Activated T-helper 17 cell treated with anti-CD3 and anti-CD28 coated beads, Interleukin-2, amount 50 U/mL, for 72 hours (primary cell): ENCODE measurements at regions not wholly inside any gene's neighbourhood (a gene's known extent, or its start where the extent isn't known, plus 50 kb on each side); places are given as distances from the start of the nearest gene placed in this dataset.

Source experiments
- ATAC-seq: fragments of 150-1000 bp; cut with Tn5 transposase; replicated peaks from 2 replicates; pipeline ENCODE4 v1.10.0; 2021; ENCODE audit warnings: mild to moderate bottlenecking, moderate library complexity
- H3K27ac Mint-ChIP-seq: one replicate; pipeline ENCODE4 v1.8.0; 2022; ENCODE audit warnings: mixed read lengths
- H3K27me3 Mint-ChIP-seq: one replicate; pipeline ENCODE4 v1.8.0; 2022; ENCODE audit warnings: mixed read lengths
- H3K36me3 Mint-ChIP-seq: one replicate; pipeline ENCODE4 v1.8.0; 2022; ENCODE audit warnings: low read depth, mild to moderate bottlenecking, mixed read lengths
- H3K4me1 Mint-ChIP-seq: one replicate; pipeline ENCODE4 v1.8.0; 2022; ENCODE audit warnings: mixed read lengths
- H3K4me3 Mint-ChIP-seq: one replicate; pipeline ENCODE4 v1.8.0; 2022; ENCODE audit warnings: mild to moderate bottlenecking, mixed read lengths
- H3K9me3 Mint-ChIP-seq: one replicate; pipeline ENCODE4 v1.8.0; 2022; ENCODE audit warnings: mixed read lengths

DNA sequence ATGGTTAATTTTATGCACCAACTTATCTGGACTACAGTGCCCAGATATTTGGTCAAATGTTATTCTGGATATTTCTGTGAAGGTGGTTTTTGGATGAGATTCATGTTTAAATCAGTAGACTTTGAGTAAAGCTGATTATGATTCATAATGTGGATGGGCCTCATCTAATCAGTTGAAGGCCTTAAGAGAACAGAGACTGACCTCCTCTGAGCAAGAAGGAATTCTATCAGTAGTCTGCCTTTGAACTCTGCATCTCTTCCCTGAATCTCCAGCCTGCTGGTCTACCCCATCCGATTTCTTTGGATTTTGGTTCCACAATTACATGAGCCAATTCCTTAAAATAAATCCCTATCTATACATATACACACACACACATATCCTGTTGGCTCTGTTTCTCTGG is 82.8 kb upstream of the MAP4K3 start:
- Mint-ChIP-seq H3K27ac (no peak overlapping the region), H3K9me3 (peaks cover 6% of the 10 kb centered on the region), H3K4me3 (no peak overlapping the region), H3K27me3 (no peaks in the 10 kb centered on the region), H3K4me1 (no peaks in the 10 kb centered on the region), H3K36me3 (no peaks in the 10 kb centered on the region)
- no peak for ATAC-seq

DNA sequence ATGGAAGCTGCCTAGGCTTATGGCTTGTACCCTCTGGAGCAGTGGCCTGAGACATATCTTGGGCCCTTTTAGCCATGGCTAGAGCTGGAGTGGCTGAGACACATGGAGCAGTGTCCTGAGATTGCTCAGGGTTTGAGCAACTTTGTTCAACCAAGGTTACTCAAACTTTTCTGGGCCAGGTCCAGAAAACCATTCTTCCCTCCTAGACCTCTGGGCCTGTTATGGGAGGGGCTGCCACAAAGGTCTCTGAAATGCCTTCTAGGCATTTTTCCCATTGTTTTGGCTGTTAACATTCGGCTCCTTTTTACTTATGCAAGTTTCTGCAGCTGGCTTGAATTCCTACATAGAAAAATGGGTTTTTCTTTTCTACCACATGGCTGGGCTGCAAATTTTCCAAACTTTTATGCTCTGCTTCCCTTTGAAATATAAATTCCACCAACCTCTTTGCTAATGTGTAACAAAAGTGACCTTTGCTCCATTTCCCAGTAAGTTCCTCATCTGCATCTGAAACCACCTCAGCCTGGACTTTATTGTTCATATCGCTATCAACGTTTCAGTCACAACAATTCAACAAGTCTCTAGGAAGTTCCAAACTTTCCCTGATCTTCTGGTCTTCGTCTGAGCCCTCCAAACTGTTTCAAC is 84.9 kb upstream of the MAP4K3 start:
- peaks cover 6% of the 10 kb centered on the region for H3K9me3 Mint-ChIP-seq
- no peak overlapping the region for H3K4me3 Mint-ChIP-seq
- ATAC-seq: no peak
- no peaks in the 10 kb centered on the region for H3K27me3 Mint-ChIP-seq
- H3K27ac Mint-ChIP-seq: no peak overlapping the region
- no peaks in the 10 kb centered on the region for H3K36me3 Mint-ChIP-seq
- no peaks in the 10 kb centered on the region for H3K4me1 Mint-ChIP-seq

DNA sequence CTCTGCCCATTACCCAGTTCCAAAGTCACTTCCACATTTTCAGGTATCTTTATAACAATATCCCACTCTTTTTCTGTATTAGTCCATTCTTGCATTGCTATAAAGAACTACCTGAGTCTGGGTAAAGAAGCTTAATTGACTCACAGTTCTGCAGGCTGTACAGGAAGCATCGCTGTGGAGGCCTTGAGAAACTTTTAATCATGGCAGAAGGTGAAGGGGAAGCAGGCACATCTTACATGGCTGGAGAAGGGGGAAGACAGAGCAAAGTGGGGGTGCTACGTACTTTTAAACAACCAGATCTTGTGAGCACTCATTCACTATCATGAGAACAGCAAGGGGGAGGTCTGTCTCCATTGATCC is 85.4 kb upstream of the MAP4K3 start:
- H3K36me3 Mint-ChIP-seq: no peaks in the 10 kb centered on the region
- peaks cover 6% of the 10 kb centered on the region for H3K9me3 Mint-ChIP-seq
- no peak overlapping the region for H3K27ac Mint-ChIP-seq
- H3K27me3 Mint-ChIP-seq: no peaks in the 10 kb centered on the region
- no peaks in the 10 kb centered on the region for H3K4me1 Mint-ChIP-seq
- ATAC-seq: no peak
- no peak overlapping the region for H3K4me3 Mint-ChIP-seq

DNA sequence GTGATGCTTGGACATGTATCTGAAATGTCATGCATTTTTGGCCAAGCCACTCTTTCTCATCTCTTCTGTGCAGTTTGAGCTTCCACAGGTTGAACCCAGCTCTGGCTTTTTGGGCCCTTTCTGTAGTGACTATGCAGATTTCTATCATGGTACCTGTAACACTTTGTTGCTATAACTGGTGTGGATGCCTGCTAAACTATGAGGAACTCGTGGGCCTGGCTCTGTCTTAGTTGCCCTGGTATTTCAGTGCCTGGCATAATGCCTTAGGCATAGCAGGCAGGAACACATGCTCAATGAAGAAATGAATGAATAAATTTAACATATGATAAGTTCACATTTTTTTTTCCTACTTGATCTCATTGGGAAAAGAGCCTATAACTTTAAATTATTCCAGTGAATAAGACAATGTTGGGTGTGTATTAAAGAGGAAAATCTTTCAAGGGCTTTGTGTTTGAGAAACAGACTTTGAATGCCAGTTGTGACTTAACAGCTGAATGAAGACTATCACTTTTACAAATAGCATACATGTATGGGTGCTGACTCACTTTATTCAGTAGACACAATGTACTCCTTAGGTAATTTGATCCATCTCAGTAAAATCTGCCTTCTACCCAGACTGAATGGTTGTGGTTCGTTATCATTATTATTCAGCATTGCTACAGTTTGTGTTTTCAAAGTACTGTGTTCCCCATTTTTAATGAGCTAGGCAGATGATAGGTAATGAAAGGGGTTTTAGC is 86.4 kb upstream of the MAP4K3 start:
- ATAC-seq: peak; percentile 18
- H3K4me3 Mint-ChIP-seq: no peak overlapping the region
- H3K9me3 Mint-ChIP-seq: peaks cover 6% of the 10 kb centered on the region
- H3K4me1 Mint-ChIP-seq: no peaks in the 10 kb centered on the region
- no peak overlapping the region for H3K27ac Mint-ChIP-seq
- no peaks in the 10 kb centered on the region for H3K27me3 Mint-ChIP-seq
- H3K36me3 Mint-ChIP-seq: no peaks in the 10 kb centered on the region

DNA sequence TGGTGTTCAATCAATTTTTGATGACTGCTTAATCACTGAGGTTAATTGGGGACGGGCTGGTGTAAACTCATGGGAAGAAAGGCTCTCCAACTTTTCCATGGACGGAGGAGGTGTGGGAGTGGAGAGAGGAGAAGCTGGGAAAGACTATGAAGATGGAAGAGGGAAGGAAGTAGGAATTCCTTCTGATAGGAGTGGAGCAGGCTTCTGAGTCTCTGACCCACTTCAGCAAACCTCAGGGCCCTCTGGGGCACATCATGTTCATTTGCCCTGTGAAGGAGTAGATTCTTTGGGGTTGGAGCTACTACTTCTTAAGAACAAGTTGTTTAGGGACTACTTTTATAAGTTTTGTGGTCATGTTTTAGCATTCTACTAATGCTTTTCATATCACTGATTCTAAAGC is 87.0 kb upstream of the MAP4K3 start:
- Mint-ChIP-seq H3K4me1 (no peaks in the 10 kb centered on the region), H3K27ac (no peak overlapping the region), H3K36me3 (no peaks in the 10 kb centered on the region), H3K4me3 (no peak overlapping the region), H3K27me3 (no peaks in the 10 kb centered on the region), H3K9me3 (peaks cover 6% of the 10 kb centered on the region)
- no peak for ATAC-seq

DNA sequence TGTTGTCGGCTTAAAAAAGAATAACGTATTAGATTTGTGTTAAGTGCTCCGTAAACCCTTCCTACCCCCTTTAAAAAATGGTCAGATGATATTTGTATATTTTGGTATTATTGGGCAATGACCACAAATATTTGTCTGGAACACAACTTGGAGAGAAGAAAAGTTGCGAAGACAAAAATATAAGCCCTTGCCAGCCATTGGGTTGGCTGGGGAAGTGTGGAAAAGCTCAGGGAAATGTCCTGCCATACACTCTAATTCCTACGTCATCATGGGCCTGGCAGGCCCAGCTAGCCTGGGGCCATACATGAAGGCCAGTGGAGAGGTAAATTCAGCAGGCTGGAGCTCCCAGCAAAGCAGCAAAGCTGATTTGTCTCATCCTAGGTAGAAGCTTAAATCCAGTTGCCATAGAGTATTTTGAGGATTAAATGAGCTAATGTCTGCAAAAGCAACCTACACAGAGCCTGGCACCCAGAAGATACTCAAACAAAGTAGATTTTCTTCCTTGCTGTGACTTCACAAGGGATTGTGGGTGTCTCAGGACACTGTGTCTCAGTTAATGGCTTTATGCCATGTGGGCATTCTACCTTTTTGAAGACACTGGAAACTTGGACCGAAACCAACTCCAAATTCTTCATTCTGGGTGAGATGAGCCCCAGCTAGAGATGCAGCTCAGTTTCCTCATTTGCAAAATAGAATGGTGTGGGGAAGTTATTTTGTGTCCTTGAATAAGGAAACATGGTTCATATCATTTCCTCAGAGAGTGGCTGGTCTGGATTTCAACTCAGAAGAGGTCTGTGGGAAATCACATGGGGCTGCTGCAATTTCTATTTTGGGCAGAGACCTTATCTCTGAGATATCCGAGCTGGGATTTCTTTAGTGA is 87.9 kb upstream of the MAP4K3 start:
- H3K9me3 Mint-ChIP-seq: peaks cover 6% of the 10 kb centered on the region
- no peak overlapping the region for H3K4me3 Mint-ChIP-seq
- no peaks in the 10 kb centered on the region for H3K4me1 Mint-ChIP-seq
- no peaks in the 10 kb centered on the region for H3K27me3 Mint-ChIP-seq
- no peak for ATAC-seq
- H3K36me3 Mint-ChIP-seq: no peaks in the 10 kb centered on the region
- no peak overlapping the region for H3K27ac Mint-ChIP-seq

DNA sequence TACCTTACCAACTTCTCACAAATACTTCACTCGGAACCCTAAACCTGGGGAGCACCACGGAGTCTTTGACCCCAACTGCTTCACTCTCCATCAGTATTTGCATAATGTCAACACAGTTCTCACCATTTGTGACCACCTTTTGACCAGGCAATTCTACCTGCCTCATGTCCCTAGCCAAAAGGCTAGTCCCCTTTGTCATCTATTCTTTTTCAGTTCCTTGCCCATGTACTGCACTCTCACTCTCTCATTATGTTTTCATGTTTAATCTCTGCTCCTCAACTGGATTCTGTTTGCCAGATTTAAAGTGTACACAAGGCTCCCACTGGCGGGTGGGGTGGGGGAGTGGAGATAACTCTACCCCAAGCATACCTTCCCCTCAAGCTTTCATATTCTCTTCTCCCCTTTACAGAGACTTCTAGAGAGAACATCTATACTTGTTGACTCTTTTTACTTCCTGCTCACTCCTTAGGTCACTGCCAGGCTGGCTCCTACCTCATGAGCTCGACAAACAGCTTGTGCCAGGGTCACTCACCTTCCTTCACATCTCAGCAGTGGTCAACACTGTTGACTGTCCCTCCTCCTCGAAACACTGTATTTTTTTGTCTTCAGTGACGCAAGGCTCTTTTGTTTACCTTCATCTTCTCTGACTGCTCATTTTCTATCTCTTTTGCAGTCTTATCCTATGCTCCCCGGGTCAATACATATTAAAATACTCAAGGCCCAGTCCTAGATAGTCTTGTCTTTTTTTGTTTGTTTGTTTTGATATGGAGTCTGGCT is 88.7 kb upstream of the MAP4K3 start:
- ATAC-seq: no peak
- Mint-ChIP-seq H3K27me3 (no peaks in the 10 kb centered on the region), H3K9me3 (peaks cover 6% of the 10 kb centered on the region), H3K36me3 (no peaks in the 10 kb centered on the region), H3K4me3 (no peak overlapping the region), H3K27ac (peak overlapping the region; percentile 32), H3K4me1 (no peaks in the 10 kb centered on the region)

DNA sequence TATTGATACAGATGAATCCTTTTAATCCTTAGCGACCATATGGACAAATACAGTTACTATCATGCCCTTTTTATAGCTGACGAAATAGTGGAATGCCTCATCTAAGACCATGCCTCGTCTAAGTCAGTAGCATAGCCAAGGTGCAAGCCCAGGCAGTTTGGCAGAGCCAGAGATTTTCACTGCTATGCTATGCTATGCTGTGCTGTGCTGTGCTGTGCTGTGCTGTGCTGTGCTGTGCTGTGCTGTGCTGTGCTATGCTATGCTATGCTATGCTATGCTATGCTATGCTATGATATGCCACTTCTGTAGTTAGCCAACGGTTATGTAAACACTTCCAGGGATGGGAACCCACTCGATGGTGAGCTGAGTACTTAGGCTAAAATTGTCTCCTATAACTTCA is 91.6 kb upstream of the MAP4K3 start:
- H3K4me3 Mint-ChIP-seq: no peak overlapping the region
- H3K9me3 Mint-ChIP-seq: no peaks in the 10 kb centered on the region
- no peaks in the 10 kb centered on the region for H3K4me1 Mint-ChIP-seq
- ATAC-seq: no peak
- no peaks in the 10 kb centered on the region for H3K27me3 Mint-ChIP-seq
- H3K36me3 Mint-ChIP-seq: no peaks in the 10 kb centered on the region
- no peak overlapping the region for H3K27ac Mint-ChIP-seq

DNA sequence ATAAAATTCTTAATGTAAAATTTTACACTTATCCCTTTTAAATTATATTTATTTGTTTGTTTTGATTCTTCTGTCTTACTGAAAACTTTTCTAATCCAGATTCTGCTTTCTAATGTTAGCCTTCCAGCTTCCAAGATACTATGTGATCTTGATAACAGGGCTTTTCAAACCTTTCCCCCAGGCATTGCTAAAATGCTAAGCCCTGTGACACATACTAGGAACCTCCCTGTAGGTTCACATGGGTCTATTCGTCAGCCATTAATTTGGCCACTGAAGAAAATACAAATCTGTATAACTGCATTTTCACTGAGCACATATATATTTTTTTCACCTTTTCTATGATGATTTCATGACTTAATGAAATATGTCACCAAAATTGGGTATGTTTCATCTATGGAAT is 92.8 kb upstream of the MAP4K3 start:
- Mint-ChIP-seq H3K4me1 (no peaks in the 10 kb centered on the region), H3K9me3 (no peaks in the 10 kb centered on the region), H3K27me3 (no peaks in the 10 kb centered on the region), H3K36me3 (no peaks in the 10 kb centered on the region), H3K27ac (no peak overlapping the region), H3K4me3 (no peak overlapping the region)
- ATAC-seq: no peak

DNA sequence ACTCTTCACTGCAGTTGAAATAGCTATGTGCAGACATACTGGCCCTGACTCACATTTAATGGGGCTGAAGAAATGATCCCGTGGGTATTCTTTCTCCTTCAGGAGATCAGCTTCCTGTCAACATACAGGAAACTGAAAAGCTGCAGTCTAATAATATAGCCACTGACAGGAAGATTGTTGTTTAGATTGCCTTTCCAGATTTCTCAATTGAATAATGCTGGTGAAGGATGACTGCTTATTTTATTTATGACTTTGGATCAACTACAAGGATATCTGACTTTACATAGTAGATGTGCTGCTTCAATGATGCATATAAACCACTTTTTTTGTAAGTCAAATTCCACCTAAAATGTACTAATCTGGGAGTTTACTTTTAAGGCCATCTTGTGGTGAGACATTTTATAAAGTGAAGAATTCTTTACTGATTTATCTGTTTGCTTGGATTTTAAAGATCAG is 93.4 kb upstream of the MAP4K3 start:
- Mint-ChIP-seq H3K9me3 (no peaks in the 10 kb centered on the region), H3K4me3 (no peak overlapping the region), H3K36me3 (no peaks in the 10 kb centered on the region), H3K4me1 (no peaks in the 10 kb centered on the region), H3K27me3 (no peaks in the 10 kb centered on the region), H3K27ac (no peak overlapping the region)
- ATAC-seq: no peak

DNA sequence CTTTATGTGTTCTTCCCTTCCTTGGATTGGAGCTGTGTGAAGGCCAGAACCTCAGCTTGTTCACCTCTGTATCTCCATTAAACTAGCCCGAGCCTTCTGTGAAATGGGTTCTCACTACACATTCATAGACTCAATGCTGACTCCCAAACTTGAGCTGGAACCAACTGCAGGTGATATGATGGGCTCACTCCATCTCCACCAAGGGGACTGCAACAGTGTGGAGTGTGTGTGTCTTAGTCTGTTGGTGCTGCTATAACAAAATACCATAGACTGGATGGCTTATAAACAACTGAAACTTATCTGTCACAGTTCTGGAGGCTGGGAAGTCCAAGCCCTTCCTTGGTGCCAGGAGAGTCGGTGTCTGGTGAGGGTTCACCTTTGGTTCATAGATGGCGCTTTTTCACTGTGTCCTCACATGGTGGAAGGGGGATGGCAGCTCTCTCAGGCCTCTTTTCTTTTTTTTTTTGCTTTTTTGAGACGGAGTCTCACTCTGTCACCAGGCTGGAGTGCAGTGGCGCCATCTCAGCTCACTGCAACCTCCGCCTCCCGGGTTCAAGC is 94.2 kb upstream of the MAP4K3 start:
- no peaks in the 10 kb centered on the region for H3K4me1 Mint-ChIP-seq
- H3K27ac Mint-ChIP-seq: no peak overlapping the region
- no peak for ATAC-seq
- H3K4me3 Mint-ChIP-seq: no peak overlapping the region
- no peaks in the 10 kb centered on the region for H3K27me3 Mint-ChIP-seq
- no peaks in the 10 kb centered on the region for H3K9me3 Mint-ChIP-seq
- H3K36me3 Mint-ChIP-seq: no peaks in the 10 kb centered on the region

DNA sequence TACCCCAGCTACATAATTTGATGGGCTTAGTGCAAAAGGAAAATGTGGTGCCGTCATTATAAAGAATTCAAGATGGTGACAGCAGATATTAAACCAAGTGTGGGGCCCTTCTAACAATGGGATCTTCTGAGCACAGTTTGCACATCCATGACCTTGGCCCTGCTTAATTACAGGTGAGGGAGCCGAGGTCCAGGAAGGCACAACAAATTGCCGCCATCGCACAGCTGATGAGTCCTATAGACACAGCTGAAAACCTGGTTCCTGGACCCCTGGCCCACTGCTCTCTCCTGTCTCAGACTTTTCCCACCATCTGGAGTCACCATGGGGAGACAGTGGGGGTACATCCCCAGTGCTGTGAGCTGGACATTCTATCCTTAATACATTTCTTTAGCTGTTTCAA is 95.8 kb upstream of the MAP4K3 start:
- no peaks in the 10 kb centered on the region for H3K27me3 Mint-ChIP-seq
- H3K36me3 Mint-ChIP-seq: no peaks in the 10 kb centered on the region
- H3K27ac Mint-ChIP-seq: no peak overlapping the region
- ATAC-seq: no peak
- no peaks in the 10 kb centered on the region for H3K9me3 Mint-ChIP-seq
- H3K4me1 Mint-ChIP-seq: peaks cover 5% of the 10 kb centered on the region
- H3K4me3 Mint-ChIP-seq: no peak overlapping the region

DNA sequence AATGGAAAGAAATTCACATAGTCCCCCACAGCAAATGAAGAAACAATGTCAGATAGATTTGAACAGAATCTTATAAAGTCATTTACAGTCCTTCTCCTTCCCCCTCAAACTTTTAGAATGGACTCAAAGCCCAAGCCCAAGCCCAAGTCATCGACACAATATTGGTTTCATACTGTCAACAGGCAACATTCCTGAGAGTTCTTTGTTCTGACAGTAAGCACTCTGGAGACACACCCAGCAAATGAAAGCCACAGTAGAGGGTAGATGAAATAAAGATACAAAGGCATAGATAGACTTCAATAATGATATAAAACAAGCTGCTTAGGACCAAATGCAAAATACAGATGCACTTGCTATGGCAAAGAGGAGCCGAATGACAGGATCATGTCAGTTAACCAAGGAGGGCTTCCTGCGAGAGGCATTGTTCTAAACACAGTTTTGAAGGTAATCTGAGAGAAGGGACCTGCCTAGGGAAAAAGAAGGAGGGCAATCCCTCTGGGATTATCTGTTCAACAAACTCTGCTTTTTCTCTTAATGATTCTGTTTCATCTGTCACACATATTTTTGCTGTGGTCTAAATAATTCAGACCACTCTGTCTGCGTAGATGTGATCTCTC is 97.1 kb upstream of the MAP4K3 start:
- Mint-ChIP-seq H3K4me3 (no peak overlapping the region), H3K4me1 (peaks cover 5% of the 10 kb centered on the region), H3K27me3 (no peaks in the 10 kb centered on the region), H3K27ac (no peak overlapping the region), H3K9me3 (no peaks in the 10 kb centered on the region), H3K36me3 (no peaks in the 10 kb centered on the region)
- ATAC-seq: no peak
